Activated T-cell treated with anti-CD3 and anti-CD28 coated beads, Interleukin-2, amount 50 U/mL, for 4 hours (primary cell): ENCODE measurements at regions not wholly inside any gene's neighbourhood (a gene's known extent, or its start where the extent isn't known, plus 50 kb on each side); places are given as distances from the start of the nearest gene placed in this dataset.

Experiments used
- ATAC-seq, 2 donors: fragments of 200-7000 bp; cut with Tn5 transposase; one replicate each; pipeline ENCODE4 v1.10.0; 2021
- DNase-seq: peaks from one replicate; pipeline ENCODE4 v3.0.0-alpha.2; 2020
- H3K27me3 Mint-ChIP-seq: one replicate; pipeline ENCODE4 v1.8.0; 2021; ENCODE audit warnings: low read depth, mixed read lengths
- H3K36me3 Mint-ChIP-seq: one replicate; pipeline ENCODE4 v1.8.0; 2022; ENCODE audit warnings: mixed read lengths; ENCODE audit not compliant: insufficient read depth
- H3K4me1 Mint-ChIP-seq: one replicate; pipeline ENCODE4 v1.8.0; 2021; ENCODE audit warnings: low read depth, mixed read lengths
- H3K4me3 Mint-ChIP-seq: one replicate; pipeline ENCODE4 v1.8.0; 2021; ENCODE audit warnings: mild to moderate bottlenecking, moderate library complexity, mixed read lengths
- H3K9me3 Mint-ChIP-seq: one replicate; pipeline ENCODE4 v1.8.0; 2021; ENCODE audit warnings: mixed read lengths

- H3K36me3 Mint-ChIP-seq = no peaks in the 10 kb centered on the region
- no peaks in the 10 kb centered on the region for H3K4me1 Mint-ChIP-seq
- no peaks in the 10 kb centered on the region for H3K27me3 Mint-ChIP-seq
- H3K4me3 Mint-ChIP-seq = no peak overlapping the region
- DNase-seq = no peak
- no peak for ATAC-seq
- H3K9me3 Mint-ChIP-seq = peaks cover 26% of the 10 kb centered on the region
These were observed 345.6 kb downstream of the MAFB start for GRCh38 chr20:40343390-40343789.

- DNase-seq = no peak
- no peak for ATAC-seq
- no peak overlapping the region for H3K4me3 Mint-ChIP-seq
- no peaks in the 10 kb centered on the region for H3K4me1 Mint-ChIP-seq
- no peaks in the 10 kb centered on the region for H3K27me3 Mint-ChIP-seq
- peaks cover 22% of the 10 kb centered on the region for H3K9me3 Mint-ChIP-seq
- no peaks in the 10 kb centered on the region for H3K36me3 Mint-ChIP-seq
These were observed 347.5 kb downstream of the MAFB start for GRCh38 chr20:40341561-40341960.

- Mint-ChIP-seq H3K4me3 (no peak overlapping the region), H3K36me3 (no peaks in the 10 kb centered on the region), H3K9me3 (peaks cover 21% of the 10 kb centered on the region), H3K27me3 (no peaks in the 10 kb centered on the region), H3K4me1 (no peaks in the 10 kb centered on the region)
- no peak for DNase-seq
- no peak for ATAC-seq
These were observed 349.2 kb downstream of the MAFB start for GRCh38 chr20:40339661-40340449.

GRCh38 chr20:40336533-40336932 lies 352.5 kb downstream of the MAFB start:
- no peak overlapping the region for H3K4me3 Mint-ChIP-seq
- H3K36me3 Mint-ChIP-seq = no peaks in the 10 kb centered on the region
- no peaks in the 10 kb centered on the region for H3K4me1 Mint-ChIP-seq
- no peak for DNase-seq
- H3K27me3 Mint-ChIP-seq = no peaks in the 10 kb centered on the region
- no peak for ATAC-seq
- peaks cover 3% of the 10 kb centered on the region for H3K9me3 Mint-ChIP-seq

GRCh38 chr20:40335901-40336351 lies 353.1 kb downstream of the MAFB start:
- no peaks in the 10 kb centered on the region for H3K4me1 Mint-ChIP-seq
- no peaks in the 10 kb centered on the region for H3K36me3 Mint-ChIP-seq
- H3K4me3 Mint-ChIP-seq = no peak overlapping the region
- no peaks in the 10 kb centered on the region for H3K27me3 Mint-ChIP-seq
- DNase-seq (no peak), ATAC-seq (no peak)
- peaks cover 3% of the 10 kb centered on the region for H3K9me3 Mint-ChIP-seq

- no peak for ATAC-seq
- Mint-ChIP-seq H3K4me1 (no peaks in the 10 kb centered on the region), H3K4me3 (no peak overlapping the region)
These were observed 353.6 kb downstream of the MAFB start for GRCh38 chr20:40335437-40335836.

GRCh38 chr20:40333591-40333990 lies 355.4 kb downstream of the MAFB start:
- DNase-seq (no peak), ATAC-seq (no peak)
- H3K27me3 Mint-ChIP-seq = no peaks in the 10 kb centered on the region
- H3K36me3 Mint-ChIP-seq = no peaks in the 10 kb centered on the region
- no peaks in the 10 kb centered on the region for H3K9me3 Mint-ChIP-seq
- H3K4me1 Mint-ChIP-seq = no peaks in the 10 kb centered on the region
- H3K4me3 Mint-ChIP-seq = no peak overlapping the region

More at GRCh38 chr20:40335437-40335836, 353.6 kb downstream of the MAFB start:
- Mint-ChIP-seq H3K27me3 (no peaks in the 10 kb centered on the region), H3K36me3 (no peaks in the 10 kb centered on the region), H3K9me3 (peaks cover 3% of the 10 kb centered on the region)
- DNase-seq = no peak

- no peaks in the 10 kb centered on the region for H3K9me3 Mint-ChIP-seq
- no peaks in the 10 kb centered on the region for H3K27me3 Mint-ChIP-seq
- no peaks in the 10 kb centered on the region for H3K36me3 Mint-ChIP-seq
- H3K4me1 Mint-ChIP-seq = no peaks in the 10 kb centered on the region
- no peak for DNase-seq
- no peak for ATAC-seq
- H3K4me3 Mint-ChIP-seq = no peak overlapping the region
These were observed 357.1 kb downstream of the MAFB start for GRCh38 chr20:40331807-40332560.

GRCh38 chr20:40331249-40331648 lies 357.8 kb downstream of the MAFB start:
- no peak for ATAC-seq
- Mint-ChIP-seq H3K4me3 (no peak overlapping the region), H3K36me3 (no peaks in the 10 kb centered on the region), H3K4me1 (no peaks in the 10 kb centered on the region), H3K9me3 (no peaks in the 10 kb centered on the region), H3K27me3 (no peaks in the 10 kb centered on the region)
- DNase-seq = no peak

- no peaks in the 10 kb centered on the region for H3K4me1 Mint-ChIP-seq
- no peaks in the 10 kb centered on the region for H3K9me3 Mint-ChIP-seq
- ATAC-seq (no peak), DNase-seq (no peak)
- H3K4me3 Mint-ChIP-seq = no peak overlapping the region
- no peaks in the 10 kb centered on the region for H3K27me3 Mint-ChIP-seq
- H3K36me3 Mint-ChIP-seq = no peaks in the 10 kb centered on the region
These were observed 359.7 kb downstream of the MAFB start for GRCh38 chr20:40329321-40329720.

- DNase-seq (no peak), ATAC-seq (no peak)
- Mint-ChIP-seq H3K4me1 (no peaks in the 10 kb centered on the region), H3K4me3 (no peak overlapping the region), H3K27me3 (no peaks in the 10 kb centered on the region), H3K9me3 (no peaks in the 10 kb centered on the region), H3K36me3 (no peaks in the 10 kb centered on the region)
These were observed 362.3 kb downstream of the MAFB start for GRCh38 chr20:40326784-40327183.

GRCh38 chr20:40325006-40325568 lies 363.9 kb downstream of the MAFB start:
- H3K4me1 Mint-ChIP-seq = no peaks in the 10 kb centered on the region
- H3K4me3 Mint-ChIP-seq = no peak overlapping the region
- DNase-seq = no peak
- H3K36me3 Mint-ChIP-seq = no peaks in the 10 kb centered on the region
- no peaks in the 10 kb centered on the region for H3K27me3 Mint-ChIP-seq
- no peak for ATAC-seq
- no peaks in the 10 kb centered on the region for H3K9me3 Mint-ChIP-seq

GRCh38 chr20:40323361-40323794 lies 365.7 kb downstream of the MAFB start:
- no peaks in the 10 kb centered on the region for H3K4me1 Mint-ChIP-seq
- H3K4me3 Mint-ChIP-seq = no peak overlapping the region
- DNase-seq (no peak), ATAC-seq (no peak)
- H3K9me3 Mint-ChIP-seq = no peaks in the 10 kb centered on the region
- no peaks in the 10 kb centered on the region for H3K27me3 Mint-ChIP-seq
- no peaks in the 10 kb centered on the region for H3K36me3 Mint-ChIP-seq

- H3K4me3 Mint-ChIP-seq = no peak overlapping the region
- no peak for ATAC-seq
- no peak for DNase-seq
These were observed 366.1 kb downstream of the MAFB start for GRCh38 chr20:40322941-40323340.

More at GRCh38 chr20:40322941-40323340, 366.1 kb downstream of the MAFB start:
- Mint-ChIP-seq H3K4me1 (no peaks in the 10 kb centered on the region), H3K27me3 (no peaks in the 10 kb centered on the region), H3K9me3 (no peaks in the 10 kb centered on the region), H3K36me3 (no peaks in the 10 kb centered on the region)
